GM12878 (cell line): ENCODE measurements at regions not wholly inside any gene's neighbourhood (a gene's known extent, or its start where the extent isn't known, plus 50 kb on each side); places are given as distances from the start of the nearest gene placed in this dataset.

Source experiments
- ATAC-seq: fragments of 200-7000 bp; cut with Tn5 transposase; 3 replicates; pipeline ENCODE4 v1.9.1; 2020; ENCODE audit warnings: mild to moderate bottlenecking, moderate library complexity
- BruUV-seq: library from RNA; stranded (reverse); fragments of 400-500 nt; replicated peaks from 2 replicates; lab custom pipeline; 2021; lab: Mats Ljungman, UMichigan
- CTCF ChIA-PET: fragments of 300-600 bp; sonication (Branson Sonifier 250); formaldehyde crosslinking; extraction: SDS; loops from one replicate; lab custom pipeline; 2021; ENCODE audit warnings: inconsistent platforms; lab: Yijun Ruan, JAX
- POLR2A ChIA-PET: fragments of 350-600 bp; formaldehyde crosslinking; extraction: SDS; loops from one replicate; lab custom pipeline; 2021; ENCODE audit warnings: inconsistent platforms; lab: Charles Lee
- RAD21 ChIA-PET: fragments of 300-600 bp; sonication (Branson Sonifier 250); formaldehyde crosslinking; loops from one replicate; lab custom pipeline; 2023; ENCODE audit warnings: antibody characterized with exemption; ENCODE audit not compliant: unreplicated experiment; lab: Charles Lee
- SMC1A ChIA-PET: fragments of 300-600 bp; sonication (Branson Sonifier 250); formaldehyde crosslinking; loops from one replicate; lab custom pipeline; 2023; ENCODE audit not compliant: unreplicated experiment, uncharacterized antibody; lab: Charles Lee
- DNase-seq: peaks from one replicate; pipeline ENCODE4 v3.0.0-alpha.2; 2011; ENCODE audit warnings: low read depth, low spot score
- FAIRE-seq: peaks from 3 replicates; lab custom pipeline; 2011; peaks lifted over from hg19 to GRCh38; lab: Jason Lieb, UNC
- H2AFZ ChIP-seq: 2 replicates; pipeline ENCODE4 v1.6.0; 2011; ENCODE audit warnings: low read depth, low read length, control low read depth; ENCODE audit not compliant: control insufficient read depth
- H3K27ac ChIP-seq: 2 replicates; pipeline ENCODE4 v1.5.1; 2011; ENCODE audit warnings: control low read depth; ENCODE audit not compliant: control insufficient read depth, insufficient read depth
- H3K27me3 ChIP-seq, 2 experiments: replicated peaks in 1 of 2; 2 replicates each; pipeline versions ENCODE4 v1.6.0 to v1.6.1; 2011; ENCODE audit warnings: low read length in 1 of 2; ENCODE audit not compliant: control insufficient read depth in 2 of 2, insufficient read depth in 2 of 2
- H3K36me3 ChIP-seq, 2 experiments: 2 replicates each; pipeline ENCODE4 v1.5.1; 2011; ENCODE audit warnings: low read length in 1 of 2; ENCODE audit not compliant: control insufficient read depth in 2 of 2, insufficient read depth in 2 of 2
- H3K4me1 ChIP-seq: 2 replicates; pipeline ENCODE4 v1.6.1; 2011; ENCODE audit warnings: mild to moderate bottlenecking, low read length, moderate library complexity, mixed read lengths; ENCODE audit not compliant: control insufficient read depth, insufficient read depth
- H3K4me2 ChIP-seq: 2 replicates; pipeline ENCODE4 v1.6.0; 2011; ENCODE audit warnings: control low read depth; ENCODE audit not compliant: control insufficient read depth, insufficient read depth
- H3K4me3 ChIP-seq: fragments of 200-600 bp; sonication (generic); 2 replicates; pipeline ENCODE4 v1.5.1; 2016
- H3K79me2 ChIP-seq: 2 replicates; pipeline ENCODE4 v1.6.0; 2011; ENCODE audit warnings: low read length; ENCODE audit not compliant: control insufficient read depth, insufficient read depth
- H3K9ac ChIP-seq: 2 replicates; pipeline ENCODE4 v1.8.0; 2011; ENCODE audit warnings: low read length, control low read depth, mixed read lengths; ENCODE audit not compliant: control insufficient read depth, insufficient read depth
- H3K9me3 ChIP-seq: replicated peaks from 3 replicates; pipeline ENCODE4 v1.5.1; 2011; ENCODE audit warnings: mild to moderate bottlenecking, low read length; ENCODE audit not compliant: control insufficient read depth, insufficient read depth
- H4K20me1 ChIP-seq: 2 replicates; pipeline ENCODE4 v1.6.0; 2011; ENCODE audit not compliant: control insufficient read depth, insufficient read depth
- CUX1 ChIP-seq: IDR thresholded peaks from 2 replicates; pipeline ENCODE4 v1.6.1; 2012; ENCODE audit warnings: improper control_type of control experiment, low read depth, low read length; ENCODE audit not compliant: insufficient replicate concordance
- GABPA ChIP-seq: IDR thresholded peaks from 2 replicates; pipeline ENCODE4 v1.6.1; 2014; ENCODE audit warnings: antibody characterized with exemption, low read depth, mild to moderate bottlenecking, inconsistent platforms
- IKZF1 ChIP-seq: fragments of 450-650 bp; conservative IDR thresholded peaks from 2 replicates; pipeline ENCODE4 v1.6.1; 2017; ENCODE audit warnings: antibody characterized with exemption, mild to moderate bottlenecking
- JUND ChIP-seq: IDR thresholded peaks from 2 replicates; pipeline ENCODE4 v1.6.1; 2012; ENCODE audit warnings: low read depth, mild to moderate bottlenecking, low read length, improper control_type of control experiment, moderate library complexity
- MEF2B ChIP-seq: fragments of 450-650 bp; IDR thresholded peaks from 2 replicates; pipeline ENCODE4 v1.6.1; 2018; ENCODE audit warnings: mild to moderate bottlenecking, moderate library complexity; ENCODE audit not compliant: partially characterized antibody, poor library complexity, severe bottlenecking
- NKRF ChIP-seq: fragments of 450-650 bp; conservative IDR thresholded peaks from 2 replicates; pipeline ENCODE4 v1.6.1; 2017; ENCODE audit warnings: mild to moderate bottlenecking, moderate library complexity
- SIN3A ChIP-seq: IDR thresholded peaks from 2 replicates; pipeline ENCODE4 v1.6.1; 2012; ENCODE audit warnings: low read depth, low read length, improper control_type of control experiment
- TAF1 ChIP-seq: IDR thresholded peaks from 2 replicates; pipeline ENCODE4 v1.6.1; 2011; ENCODE audit warnings: mild to moderate bottlenecking, low read depth, low read length, borderline replicate concordance
- WGBS: methylation state at CpG from one replicate; pipeline ENCODE4 v1.1.6; 2016; ENCODE audit warnings: low lambda C conversion rate; ENCODE audit not compliant: insufficient replicate concordance, insufficient coverage; ENCODE audit errors: missing lambda C conversion rate; 5-methylcytosine and 5-hydroxymethylcytosine counted together
- in situ Hi-C: fragments of 300-500 bp; cut with MboI; formaldehyde crosslinking; loops from 9 replicates; pipeline ENCODE4 v1.14.3; 2018; ENCODE audit warnings: mixed read lengths
- intact Hi-C: fragments of 100-400 bp; cut with micrococcal nuclease; formaldehyde crosslinking; loops from one replicate; pipeline ENCODE4 v1.14.2; 2022; ENCODE audit not compliant: unreplicated experiment
- TF ChIP-seq, protein P1 (sequence below): IDR thresholded peaks from 2 replicates; pipeline ENCODE4 v1.6.1; 2011; ENCODE audit warnings: mild to moderate bottlenecking, low read depth, low read length, moderate library complexity; ENCODE audit not compliant: insufficient replicate concordance

DNA sequence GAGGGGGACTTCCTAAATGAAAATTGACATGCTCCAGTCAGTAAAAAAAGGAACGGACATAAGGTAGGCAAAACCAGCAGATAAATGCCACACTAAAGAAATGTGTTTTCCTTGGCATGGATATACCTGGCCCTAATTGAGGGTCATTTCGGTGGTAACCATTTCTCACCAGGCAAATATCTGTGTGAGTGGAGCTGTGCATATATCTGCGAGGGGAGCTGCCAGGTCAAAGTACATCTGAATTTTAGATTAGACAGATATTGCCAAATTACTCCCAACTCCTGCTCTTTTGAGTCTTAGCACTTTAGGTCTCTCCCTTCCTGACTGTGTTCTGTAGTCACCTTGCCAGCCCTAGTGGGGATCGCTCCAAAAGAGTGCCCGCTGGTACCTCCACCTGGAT is 204.2 kb downstream of the SH3BP4 start (continued):
- TF ChIP-seq CUX1 = no peak
- TF ChIP-seq, protein P1, sequence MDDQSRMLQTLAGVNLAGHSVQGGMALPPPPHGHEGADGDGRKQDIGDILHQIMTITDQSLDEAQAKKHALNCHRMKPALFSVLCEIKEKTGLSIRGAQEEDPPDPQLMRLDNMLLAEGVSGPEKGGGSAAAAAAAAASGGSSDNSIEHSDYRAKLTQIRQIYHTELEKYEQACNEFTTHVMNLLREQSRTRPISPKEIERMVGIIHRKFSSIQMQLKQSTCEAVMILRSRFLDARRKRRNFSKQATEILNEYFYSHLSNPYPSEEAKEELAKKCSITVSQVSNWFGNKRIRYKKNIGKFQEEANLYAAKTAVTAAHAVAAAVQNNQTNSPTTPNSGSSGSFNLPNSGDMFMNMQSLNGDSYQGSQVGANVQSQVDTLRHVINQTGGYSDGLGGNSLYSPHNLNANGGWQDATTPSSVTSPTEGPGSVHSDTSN = no peak
- TF ChIP-seq GABPA = no peak
- no peak for TF ChIP-seq MEF2B

GRCh38 chr2:235157746-235158482 is 206.1 kb downstream of the SH3BP4 start:
- H3K4me1 ChIP-seq = no peaks in the 10 kb centered on the region
- 7% methylated on average over 9 of the region's 9 CpGs for WGBS
- no peak overlapping the region for H3K27ac ChIP-seq
- H3K79me2 ChIP-seq = no peaks in the 10 kb centered on the region
- ChIA-PET RAD21 (no interaction called here), CTCF (no interaction called here), POLR2A (no interaction called here), SMC1A (no interaction called here)
- FAIRE-seq = no peak
- in situ Hi-C loops (no loop called here), intact Hi-C loops (no loop called here)
- no peak overlapping the region for H3K4me3 ChIP-seq
- ATAC-seq = no peak
- no peaks in the 10 kb centered on the region for H3K27me3 ChIP-seq
- no peak overlapping the region for H2AFZ ChIP-seq
- no TSS peak for BruUV-seq
- no peak overlapping the region for H3K9ac ChIP-seq
- no peak for DNase-seq
- no peaks in the 10 kb centered on the region for H4K20me1 ChIP-seq
- no peaks in the 10 kb centered on the region for H3K9me3 ChIP-seq
- no peak overlapping the region for H3K4me2 ChIP-seq
- TF ChIP-seq JUND (no peak), NKRF (no peak), IKZF1 (no peak), SIN3A (no peak), TAF1 (no peak)
- H3K36me3 ChIP-seq = no peaks in the 10 kb centered on the region
